Progenitor cell of endocrine pancreas (in vitro differentiated cells): ENCODE measurements at regions not wholly inside any gene's neighbourhood (a gene's known extent, or its start where the extent isn't known, plus 50 kb on each side); places are given as distances from the start of the nearest gene placed in this dataset.

Experiments
- DNase-seq: peaks from one replicate; pipeline ENCODE4 v3.0.0; 2021; ENCODE audit warnings: low spot score; ENCODE audit not compliant: unreplicated experiment
- H3K27ac Mint-ChIP-seq: 2 replicates; pipeline ENCODE4 v1.8.0; 2021; ENCODE audit warnings: mild to moderate bottlenecking, moderate library complexity, mixed read lengths
- H3K27me3 Mint-ChIP-seq: 2 replicates; pipeline ENCODE4 v1.8.0; 2021; ENCODE audit warnings: mixed read lengths
- H3K36me3 Mint-ChIP-seq: 2 replicates; pipeline ENCODE4 v1.8.0; 2022; ENCODE audit warnings: mixed read lengths; ENCODE audit not compliant: insufficient read depth
- H3K4me1 Mint-ChIP-seq: 2 replicates; pipeline ENCODE4 v1.8.0; 2021; ENCODE audit warnings: low read depth, mixed read lengths
- H3K4me3 Mint-ChIP-seq: 2 replicates; pipeline ENCODE4 v1.8.0; 2021; ENCODE audit warnings: low read depth, mild to moderate bottlenecking, moderate library complexity, mixed read lengths
- H3K9me3 Mint-ChIP-seq: 2 replicates; pipeline ENCODE4 v1.8.0; 2021; ENCODE audit warnings: low read depth, mixed read lengths
- CTCF ChIP-seq: fragments of 200-600 bp; sonication (generic); IDR thresholded peaks from one replicate; pipeline ENCODE4 v1.5.0; 2021; ENCODE audit warnings: antibody characterized with exemption, mild to moderate bottlenecking; ENCODE audit not compliant: unreplicated experiment

GRCh38 chr14:97788846-97789526 is 991.8 kb downstream of the VRK1 start:
- Mint-ChIP-seq H3K4me1 (no peaks in the 10 kb centered on the region), H3K4me3 (no peak overlapping the region), H3K36me3 (no peaks in the 10 kb centered on the region), H3K27ac (no peak overlapping the region), H3K27me3 (peaks cover 2% of the 10 kb centered on the region), H3K9me3 (peaks cover 2% of the 10 kb centered on the region)
- no peak for TF ChIP-seq CTCF
- DNase-seq: no peak

GRCh38 chr14:97791072-97791471 is 993.9 kb downstream of the VRK1 start:
- Mint-ChIP-seq H3K4me1 (no peaks in the 10 kb centered on the region), H3K9me3 (no peaks in the 10 kb centered on the region), H3K4me3 (no peak overlapping the region), H3K27me3 (peaks cover 8% of the 10 kb centered on the region), H3K36me3 (no peaks in the 10 kb centered on the region), H3K27ac (no peak overlapping the region)
- no peak for DNase-seq
- no peak for TF ChIP-seq CTCF

- no peak overlapping the region for H3K4me3 Mint-ChIP-seq
- H3K27ac Mint-ChIP-seq: no peak overlapping the region
- H3K36me3 Mint-ChIP-seq: no peaks in the 10 kb centered on the region
- no peaks in the 10 kb centered on the region for H3K9me3 Mint-ChIP-seq
- no peak for DNase-seq
- TF ChIP-seq CTCF: no peak
- H3K4me1 Mint-ChIP-seq: no peaks in the 10 kb centered on the region
- peaks cover 14% of the 10 kb centered on the region for H3K27me3 Mint-ChIP-seq
Measured at GRCh38 chr14:97791906-97792305, 994.7 kb downstream of the VRK1 start.

GRCh38 chr14:97796511-97796910 is 999.3 kb downstream of the VRK1 start:
- TF ChIP-seq CTCF: no peak
- Mint-ChIP-seq H3K4me1 (no peaks in the 10 kb centered on the region), H3K36me3 (no peaks in the 10 kb centered on the region), H3K27me3 (peaks cover 15% of the 10 kb centered on the region), H3K27ac (no peak overlapping the region), H3K4me3 (no peak overlapping the region), H3K9me3 (no peaks in the 10 kb centered on the region)
- no peak for DNase-seq

- DNase-seq: no peak
- no peaks in the 10 kb centered on the region for H3K9me3 Mint-ChIP-seq
- no peak overlapping the region for H3K4me3 Mint-ChIP-seq
- H3K36me3 Mint-ChIP-seq: no peaks in the 10 kb centered on the region
- TF ChIP-seq CTCF: no peak
- no peak overlapping the region for H3K27ac Mint-ChIP-seq
- H3K27me3 Mint-ChIP-seq: peaks cover 15% of the 10 kb centered on the region
- H3K4me1 Mint-ChIP-seq: peaks cover 11% of the 10 kb centered on the region
Measured at GRCh38 chr14:97798176-97798575, 1001.0 kb downstream of the VRK1 start.
